ENCODE measurements at regions not wholly inside any gene's neighbourhood (a gene's known extent, or its start where the extent isn't known, plus 50 kb on each side); places are given as distances from the start of the nearest gene placed in this dataset.
"Not testable (repeated sequence)": the region's sequence is repeated elsewhere in the genome, so short reads cannot be mapped to it uniquely, and the experiment has no call there.

GRCh38 chr2:62396880-62397279 lies 109.1 kb downstream of the TMEM17 start:
- Histone ChIP-seq H3K4me3 (ENCODE audit: low read length) (no peak overlapping the region), H3K36me3 (ENCODE audit: control insufficient read depth, insufficient read depth, low read length) (no peaks in the 10 kb centered on the region), H3K27me3 (ENCODE audit: control insufficient read depth, insufficient read depth, low read length) (no peaks in the 10 kb centered on the region), H3K9me3 (ENCODE audit: control insufficient read depth, insufficient read depth, low read length) (no peaks in the 10 kb centered on the region), H3K27ac (ENCODE audit: low read length) (no peak overlapping the region), H3K4me1 (ENCODE audit: control insufficient read depth, insufficient read depth, low read length) (no peaks in the 10 kb centered on the region)
- no CpG with 5 or more reads among the region's 2 CpGs for WGBS (ENCODE audit: insufficient coverage, insufficient read length)
- no peak for DNase-seq (ENCODE audit: low read depth, low spot score)

- H3K27ac ChIP-seq (ENCODE audit: low read length) = no peak overlapping the region
- no peak overlapping the region for H3K4me3 ChIP-seq (ENCODE audit: low read length)
- no peaks in the 10 kb centered on the region for H3K36me3 ChIP-seq (ENCODE audit: control insufficient read depth, insufficient read depth, low read length)
- H3K9me3 ChIP-seq (ENCODE audit: control insufficient read depth, insufficient read depth, low read length) = no peaks in the 10 kb centered on the region
- H3K27me3 ChIP-seq (ENCODE audit: control insufficient read depth, insufficient read depth, low read length) = no peaks in the 10 kb centered on the region
- no peaks in the 10 kb centered on the region; the same call in 1 of the 2 replicates for H3K4me1 ChIP-seq (ENCODE audit: control insufficient read depth, insufficient read depth, low read length)
- DNase-seq (ENCODE audit: low read depth, low spot score) = no peak
- WGBS (ENCODE audit: insufficient coverage, insufficient read length) = no CpG with 5 or more reads among the region's 3 CpGs
Observed at GRCh38 chr2:62393293-62393692, 112.7 kb downstream of the TMEM17 start.

GRCh38 chr2:62391696-62392095 lies 114.3 kb downstream of the TMEM17 start:
- Histone ChIP-seq H3K36me3 (ENCODE audit: control insufficient read depth, insufficient read depth, low read length) (no peaks in the 10 kb centered on the region), H3K4me1 (ENCODE audit: control insufficient read depth, insufficient read depth, low read length) (no peaks in the 10 kb centered on the region; the same call in 1 of the 2 replicates), H3K27me3 (ENCODE audit: control insufficient read depth, insufficient read depth, low read length) (no peaks in the 10 kb centered on the region), H3K27ac (ENCODE audit: low read length) (no peak overlapping the region), H3K4me3 (ENCODE audit: low read length) (no peak overlapping the region), H3K9me3 (ENCODE audit: control insufficient read depth, insufficient read depth, low read length) (no peaks in the 10 kb centered on the region)
- DNase-seq (ENCODE audit: low read depth, low spot score) = no peak
- no CpG with 5 or more reads among the region's 1 CpG for WGBS (ENCODE audit: insufficient coverage, insufficient read length)

- H3K27me3 ChIP-seq (ENCODE audit: control insufficient read depth, insufficient read depth, low read length); DNase-seq (ENCODE audit: low read depth, low spot score); H3K4me1 ChIP-seq (ENCODE audit: control insufficient read depth, insufficient read depth, low read length); H3K9me3 ChIP-seq (ENCODE audit: control insufficient read depth, insufficient read depth, low read length); H3K4me3 ChIP-seq (ENCODE audit: low read length); H3K36me3 ChIP-seq (ENCODE audit: control insufficient read depth, insufficient read depth, low read length); H3K27ac ChIP-seq (ENCODE audit: low read length): not testable (repeated sequence)
- WGBS (ENCODE audit: insufficient coverage, insufficient read length) = no CpG with 5 or more reads among the region's 2 CpGs
Observed at GRCh38 chr2:62386378-62386777, 119.6 kb downstream of the TMEM17 start.

GRCh38 chr2:62383846-62384245 lies 122.1 kb downstream of the TMEM17 start:
- H3K36me3 ChIP-seq (ENCODE audit: control insufficient read depth, insufficient read depth, low read length) = no peaks in the 10 kb centered on the region
- H3K9me3 ChIP-seq (ENCODE audit: control insufficient read depth, insufficient read depth, low read length) = no peaks in the 10 kb centered on the region
- no peaks in the 10 kb centered on the region for H3K4me1 ChIP-seq (ENCODE audit: control insufficient read depth, insufficient read depth, low read length)
- WGBS (ENCODE audit: insufficient coverage, insufficient read length) = no CpG with 5 or more reads among the region's 5 CpGs
- H3K4me3 ChIP-seq (ENCODE audit: low read length) = no peak overlapping the region
- H3K27ac ChIP-seq (ENCODE audit: low read length) = no peak overlapping the region
- DNase-seq (ENCODE audit: low read depth, low spot score) = no peak
- no peaks in the 10 kb centered on the region for H3K27me3 ChIP-seq (ENCODE audit: control insufficient read depth, insufficient read depth, low read length)

- Histone ChIP-seq H3K27me3 (ENCODE audit: control insufficient read depth, insufficient read depth, low read length) (no peaks in the 10 kb centered on the region), H3K27ac (ENCODE audit: low read length) (no peak overlapping the region), H3K4me3 (ENCODE audit: low read length) (no peak overlapping the region), H3K9me3 (ENCODE audit: control insufficient read depth, insufficient read depth, low read length) (no peaks in the 10 kb centered on the region), H3K4me1 (ENCODE audit: control insufficient read depth, insufficient read depth, low read length) (no peaks in the 10 kb centered on the region), H3K36me3 (ENCODE audit: control insufficient read depth, insufficient read depth, low read length) (no peaks in the 10 kb centered on the region)
- DNase-seq (ENCODE audit: low read depth, low spot score) = no peak
- no CpG with 5 or more reads among the region's 2 CpGs for WGBS (ENCODE audit: insufficient coverage, insufficient read length)
Observed at GRCh38 chr2:62382757-62383156, 123.2 kb downstream of the TMEM17 start.

- no CpG with 5 or more reads among the region's 2 CpGs for WGBS (ENCODE audit: insufficient coverage, insufficient read length)
Observed at GRCh38 chr2:62382122-62382521, 123.9 kb downstream of the TMEM17 start.

GRCh38 chr2:62381656-62382055 lies 124.3 kb downstream of the TMEM17 start:
- Histone ChIP-seq H3K27me3 (ENCODE audit: control insufficient read depth, insufficient read depth, low read length) (no peaks in the 10 kb centered on the region), H3K9me3 (ENCODE audit: control insufficient read depth, insufficient read depth, low read length) (no peaks in the 10 kb centered on the region), H3K27ac (ENCODE audit: low read length) (no peak overlapping the region), H3K4me3 (ENCODE audit: low read length) (no peak overlapping the region), H3K36me3 (ENCODE audit: control insufficient read depth, insufficient read depth, low read length) (no peaks in the 10 kb centered on the region), H3K4me1 (ENCODE audit: control insufficient read depth, insufficient read depth, low read length) (no peaks in the 10 kb centered on the region)
- WGBS (ENCODE audit: insufficient coverage, insufficient read length) = no CpG with 5 or more reads among the region's 1 CpG
- no peak for DNase-seq (ENCODE audit: low read depth, low spot score)

More at GRCh38 chr2:62382122-62382521, 123.9 kb downstream of the TMEM17 start:
- Histone ChIP-seq H3K9me3 (ENCODE audit: control insufficient read depth, insufficient read depth, low read length) (no peaks in the 10 kb centered on the region), H3K4me3 (ENCODE audit: low read length) (no peak overlapping the region), H3K27ac (ENCODE audit: low read length) (no peak overlapping the region), H3K36me3 (ENCODE audit: control insufficient read depth, insufficient read depth, low read length) (no peaks in the 10 kb centered on the region), H3K4me1 (ENCODE audit: control insufficient read depth, insufficient read depth, low read length) (no peaks in the 10 kb centered on the region), H3K27me3 (ENCODE audit: control insufficient read depth, insufficient read depth, low read length) (no peaks in the 10 kb centered on the region)
- DNase-seq (ENCODE audit: low read depth, low spot score) = no peak

GRCh38 chr2:62379566-62379965 lies 126.4 kb downstream of the TMEM17 start:
- no peak for DNase-seq (ENCODE audit: low read depth, low spot score)
- Histone ChIP-seq H3K4me3 (ENCODE audit: low read length) (no peak overlapping the region), H3K36me3 (ENCODE audit: control insufficient read depth, insufficient read depth, low read length) (no peaks in the 10 kb centered on the region), H3K27me3 (ENCODE audit: control insufficient read depth, insufficient read depth, low read length) (no peaks in the 10 kb centered on the region), H3K4me1 (ENCODE audit: control insufficient read depth, insufficient read depth, low read length) (no peaks in the 10 kb centered on the region), H3K27ac (ENCODE audit: low read length) (no peak overlapping the region), H3K9me3 (ENCODE audit: control insufficient read depth, insufficient read depth, low read length) (no peaks in the 10 kb centered on the region)
- WGBS (ENCODE audit: insufficient coverage, insufficient read length) = no CpG with 5 or more reads among the region's 2 CpGs

- H3K4me3 ChIP-seq (ENCODE audit: low read length) = no peak overlapping the region
- no CpG with 5 or more reads among the region's 1 CpG for WGBS (ENCODE audit: insufficient coverage, insufficient read length)
- H3K27me3 ChIP-seq (ENCODE audit: control insufficient read depth, insufficient read depth, low read length) = no peaks in the 10 kb centered on the region
- H3K36me3 ChIP-seq (ENCODE audit: control insufficient read depth, insufficient read depth, low read length) = peaks cover 4% of the 10 kb centered on the region; the same call in 1 of the 2 replicates
- DNase-seq (ENCODE audit: low read depth, low spot score) = no peak
- H3K27ac ChIP-seq (ENCODE audit: low read length) = no peak overlapping the region
- no peaks in the 10 kb centered on the region for H3K4me1 ChIP-seq (ENCODE audit: control insufficient read depth, insufficient read depth, low read length)
- H3K9me3 ChIP-seq (ENCODE audit: control insufficient read depth, insufficient read depth, low read length) = peaks cover 1% of the 10 kb centered on the region
Observed at GRCh38 chr2:62375113-62375420, 130.9 kb downstream of the TMEM17 start.

GRCh38 chr2:62374301-62375112 lies 131.5 kb downstream of the TMEM17 start:
- Histone ChIP-seq H3K27ac (ENCODE audit: low read length) (no peak overlapping the region), H3K36me3 (ENCODE audit: control insufficient read depth, insufficient read depth, low read length) (peaks cover 4% of the 10 kb centered on the region; the same call in 1 of the 2 replicates), H3K27me3 (ENCODE audit: control insufficient read depth, insufficient read depth, low read length) (no peaks in the 10 kb centered on the region), H3K9me3 (ENCODE audit: control insufficient read depth, insufficient read depth, low read length) (peaks cover 1% of the 10 kb centered on the region), H3K4me3 (ENCODE audit: low read length) (no peak overlapping the region), H3K4me1 (ENCODE audit: control insufficient read depth, insufficient read depth, low read length) (no peaks in the 10 kb centered on the region)
- no peak for DNase-seq (ENCODE audit: low read depth, low spot score)
